GM18505 (cell line): ENCODE measurements at regions not wholly inside any gene's neighbourhood (a gene's known extent, or its start where the extent isn't known, plus 50 kb on each side); places are given as distances from the start of the nearest gene placed in this dataset.

ENCODE experiments used
- ATAC-seq: cut with Tn5 transposase; IDR thresholded peaks from one replicate; pipeline ENCODE4 v1.9.1; 2021; ENCODE audit not compliant: unreplicated experiment
- POLR2A ChIP-seq: IDR thresholded peaks from 4 replicates; pipeline ENCODE4 v1.6.1; 2011; ENCODE audit warnings: borderline replicate concordance; ENCODE audit not compliant: insufficient read depth, insufficient read length; ENCODE audit errors: extremely low read depth

- no peak for TF ChIP-seq POLR2A
- no peak for ATAC-seq
These were observed 194.6 kb upstream of the FSCB start for GRCh38 chr14:44701563-44702263.

GRCh38 chr14:44700694-44701093 is 193.6 kb upstream of the FSCB start:
- no peak for TF ChIP-seq POLR2A
- ATAC-seq: no peak

- TF ChIP-seq POLR2A: no peak
- ATAC-seq: no peak
These were observed 193.1 kb upstream of the FSCB start for GRCh38 chr14:44700184-44700583.

GRCh38 chr14:44699391-44699790 is 192.3 kb upstream of the FSCB start:
- no peak for ATAC-seq

GRCh38 chr14:44669496-44669895 is 162.4 kb upstream of the FSCB start:
- TF ChIP-seq POLR2A: no peak
- ATAC-seq: no peak

More at GRCh38 chr14:44699391-44699790, 192.3 kb upstream of the FSCB start:
- no peak for TF ChIP-seq POLR2A

- ATAC-seq: no peak
- TF ChIP-seq POLR2A: no peak
These were observed 156.1 kb upstream of the FSCB start for GRCh38 chr14:44663136-44663535.

GRCh38 chr14:44662250-44662891 is 155.3 kb upstream of the FSCB start:
- ATAC-seq: no peak
- TF ChIP-seq POLR2A: no peak

- TF ChIP-seq POLR2A: no peak
These were observed 151.3 kb upstream of the FSCB start for GRCh38 chr14:44658389-44658696.

GRCh38 chr14:44657696-44658388 is 150.8 kb upstream of the FSCB start:
- ATAC-seq: no peak
- no peak for TF ChIP-seq POLR2A

More at GRCh38 chr14:44658389-44658696, 151.3 kb upstream of the FSCB start:
- ATAC-seq: no peak

GRCh38 chr14:44657203-44657602 is 150.1 kb upstream of the FSCB start:
- TF ChIP-seq POLR2A: no peak

GRCh38 chr14:44654591-44654990 is 147.5 kb upstream of the FSCB start:
- no peak for ATAC-seq
- TF ChIP-seq POLR2A: no peak

More at GRCh38 chr14:44657203-44657602, 150.1 kb upstream of the FSCB start:
- no peak for ATAC-seq

GRCh38 chr14:44653641-44654040 is 146.6 kb upstream of the FSCB start:
- no peak for ATAC-seq
- no peak for TF ChIP-seq POLR2A

- TF ChIP-seq POLR2A: no peak
- no peak for ATAC-seq
These were observed 145.6 kb upstream of the FSCB start for GRCh38 chr14:44652640-44653039.

- no peak for TF ChIP-seq POLR2A
These were observed 142.0 kb upstream of the FSCB start for GRCh38 chr14:44649061-44649460.

More at GRCh38 chr14:44649061-44649460, 142.0 kb upstream of the FSCB start:
- ATAC-seq: no peak
